ENCODE measurements at regions not wholly inside any gene's neighbourhood (a gene's known extent, or its start where the extent isn't known, plus 50 kb on each side); places are given as distances from the start of the nearest gene placed in this dataset.
"Not testable (repeated sequence)": the region's sequence is repeated elsewhere in the genome, so short reads cannot be mapped to it uniquely, and the experiment has no call there.

DNA sequence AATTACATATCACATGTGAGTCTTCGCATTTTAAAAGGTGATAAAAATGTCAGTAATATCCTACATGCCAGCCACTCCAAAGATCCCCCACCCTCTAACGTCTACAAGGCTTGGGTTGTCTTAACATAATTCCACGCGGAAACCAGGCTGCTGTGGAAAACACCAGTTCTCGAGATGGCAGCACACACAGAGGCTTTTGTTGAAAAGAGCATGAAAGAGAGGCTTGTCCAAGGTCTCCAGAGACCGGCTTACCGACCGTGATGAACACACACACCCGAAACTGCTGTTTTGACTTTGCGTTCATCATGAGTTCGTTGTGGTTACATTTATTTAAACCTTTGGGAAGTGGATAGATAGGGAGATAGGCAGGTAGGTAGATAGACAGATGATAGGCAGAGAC is 87.9 kb downstream of the CRLF2 start:
- TF ChIP-seq, protein P1, sequence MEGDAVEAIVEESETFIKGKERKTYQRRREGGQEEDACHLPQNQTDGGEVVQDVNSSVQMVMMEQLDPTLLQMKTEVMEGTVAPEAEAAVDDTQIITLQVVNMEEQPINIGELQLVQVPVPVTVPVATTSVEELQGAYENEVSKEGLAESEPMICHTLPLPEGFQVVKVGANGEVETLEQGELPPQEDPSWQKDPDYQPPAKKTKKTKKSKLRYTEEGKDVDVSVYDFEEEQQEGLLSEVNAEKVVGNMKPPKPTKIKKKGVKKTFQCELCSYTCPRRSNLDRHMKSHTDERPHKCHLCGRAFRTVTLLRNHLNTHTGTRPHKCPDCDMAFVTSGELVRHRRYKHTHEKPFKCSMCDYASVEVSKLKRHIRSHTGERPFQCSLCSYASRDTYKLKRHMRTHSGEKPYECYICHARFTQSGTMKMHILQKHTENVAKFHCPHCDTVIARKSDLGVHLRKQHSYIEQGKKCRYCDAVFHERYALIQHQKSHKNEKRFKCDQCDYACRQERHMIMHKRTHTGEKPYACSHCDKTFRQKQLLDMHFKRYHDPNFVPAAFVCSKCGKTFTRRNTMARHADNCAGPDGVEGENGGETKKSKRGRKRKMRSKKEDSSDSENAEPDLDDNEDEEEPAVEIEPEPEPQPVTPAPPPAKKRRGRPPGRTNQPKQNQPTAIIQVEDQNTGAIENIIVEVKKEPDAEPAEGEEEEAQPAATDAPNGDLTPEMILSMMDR (IDR thresholded peaks at IDR 0.05; ENCODE audit: low read depth, low read length), result no peak

DNA sequence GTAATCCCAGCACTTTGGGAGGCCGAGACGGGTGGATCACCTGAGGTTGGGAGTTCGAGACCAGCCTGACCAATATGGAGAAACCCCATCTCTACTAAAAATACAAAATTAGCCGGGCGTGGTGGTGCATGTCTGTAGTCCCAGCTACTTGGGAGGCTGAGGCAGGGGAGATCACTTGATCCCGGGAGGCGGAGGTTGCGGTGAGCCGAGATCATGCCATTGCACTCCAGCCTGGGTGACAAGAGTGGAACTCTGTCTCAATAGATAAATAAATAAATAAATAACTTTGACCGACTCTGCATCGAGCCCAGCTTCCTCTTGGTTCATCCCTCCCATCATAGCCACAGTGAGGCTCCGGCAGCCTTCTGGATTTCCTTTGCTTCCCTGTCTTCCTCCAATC is 89.6 kb downstream of the CRLF2 start:
- not testable (repeated sequence) for DNase-seq (ENCODE audit: extremely low read depth, low read depth)

More for the DNA sequence above, 87.9 kb downstream of the CRLF2 start:
- DNase-seq (ENCODE audit: extremely low read depth, low read depth), result no peak

DNA sequence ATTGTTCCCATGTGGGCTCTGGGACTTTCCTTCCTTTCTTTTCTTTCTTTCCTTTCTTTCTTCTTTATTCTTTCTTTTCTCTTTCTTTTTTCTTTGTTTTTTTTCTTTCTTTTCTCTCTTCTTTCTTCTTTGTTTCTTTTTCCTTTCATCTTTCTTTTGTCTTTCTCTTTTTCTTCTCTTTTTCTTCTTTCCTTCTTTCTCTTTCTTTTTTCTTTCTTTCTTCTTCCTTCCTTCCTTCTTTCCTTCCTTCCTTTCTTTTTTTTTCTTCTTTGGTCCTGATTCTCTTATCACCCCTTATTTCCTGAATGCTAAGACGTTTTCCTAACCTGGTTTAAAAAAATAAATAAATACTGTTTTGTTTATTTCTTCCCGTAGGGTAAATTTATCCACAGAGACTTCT is 93.2 kb downstream of the CRLF2 start:
- no peak for DNase-seq (ENCODE audit: extremely low read depth, low read depth)
- TF ChIP-seq, protein P1 (IDR thresholded peaks at IDR 0.05; ENCODE audit: low read depth, low read length), result no peak

DNA sequence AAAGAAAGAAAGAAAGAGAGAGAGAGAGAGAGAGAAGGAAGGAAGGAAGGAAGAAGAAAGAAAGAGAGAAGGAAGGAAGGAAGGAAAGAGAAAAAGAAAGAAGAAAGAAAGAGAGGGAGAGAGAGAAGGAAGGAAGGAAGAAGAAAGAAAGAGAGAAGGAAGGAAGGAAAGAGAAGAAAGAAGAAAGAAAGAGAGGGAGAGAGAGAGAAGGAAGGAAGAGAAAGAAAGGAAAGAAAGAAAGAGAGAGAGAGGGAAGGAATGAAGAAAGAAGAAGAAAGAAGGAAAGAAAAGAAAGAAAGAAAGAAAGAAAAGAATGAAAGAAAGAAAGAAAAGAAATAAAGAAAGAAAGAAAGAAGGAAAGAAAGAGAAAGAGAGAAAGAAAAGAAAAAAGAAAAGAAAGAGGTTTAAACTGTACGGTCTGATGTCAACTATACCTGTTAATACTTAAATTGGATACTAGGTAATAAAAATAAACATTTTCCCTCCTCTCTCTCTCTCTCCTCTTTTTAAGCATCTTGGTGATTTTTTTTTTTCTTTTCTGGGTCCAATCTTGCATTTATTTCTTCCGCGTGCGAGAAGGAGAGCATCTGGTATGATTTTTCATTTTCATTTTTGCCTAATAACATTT is 93.8 kb downstream of the CRLF2 start:
- DNase-seq (ENCODE audit: extremely low read depth, low read depth), result no peak
- TF ChIP-seq, protein P1 (IDR thresholded peaks at IDR 0.05; ENCODE audit: low read depth, low read length), result no peak

DNA sequence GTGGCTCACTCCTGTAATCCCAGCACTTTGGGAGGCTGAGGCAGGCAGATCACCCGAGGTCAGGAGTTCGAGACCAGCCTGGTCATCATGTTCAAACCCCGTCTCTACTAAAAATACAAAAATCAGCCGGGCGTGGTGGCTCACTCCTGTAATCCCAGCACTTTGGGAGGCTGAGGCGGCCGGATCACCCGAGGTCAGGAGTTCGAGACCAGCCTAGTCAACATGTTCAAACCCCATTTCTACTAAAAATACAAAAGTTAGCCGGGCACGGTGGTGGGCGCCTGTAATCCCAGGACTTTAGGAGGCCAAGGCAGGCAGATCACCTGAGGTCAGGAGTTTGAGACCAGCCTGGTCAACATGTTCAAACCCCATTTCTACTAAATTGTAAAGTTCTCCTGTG is 97.0 kb downstream of the CRLF2 start:
- not testable (repeated sequence) for DNase-seq (ENCODE audit: extremely low read depth, low read depth)

DNA sequence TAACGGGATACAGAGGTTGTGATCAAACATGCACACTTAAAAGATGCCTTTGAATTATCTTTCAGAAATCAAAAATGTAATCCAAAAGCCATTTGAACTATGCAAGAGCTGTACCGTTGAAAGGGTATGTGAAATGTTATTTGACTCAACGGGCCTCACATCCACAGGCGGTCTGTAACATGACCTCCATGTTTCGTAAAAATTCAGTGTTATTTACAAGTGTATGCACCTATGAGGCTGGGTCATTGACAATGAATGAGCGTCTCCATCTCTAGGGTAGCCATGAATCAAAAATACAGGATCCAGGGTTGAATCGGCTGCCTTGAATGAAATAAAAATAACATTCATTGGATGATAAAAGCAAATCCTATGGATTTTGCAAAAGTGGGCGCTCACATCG is 100.1 kb downstream of the CRLF2 start:
- no peak for DNase-seq (ENCODE audit: extremely low read depth, low read depth)
- TF ChIP-seq, protein P1 (IDR thresholded peaks at IDR 0.05; ENCODE audit: low read depth, low read length), result no peak

DNA sequence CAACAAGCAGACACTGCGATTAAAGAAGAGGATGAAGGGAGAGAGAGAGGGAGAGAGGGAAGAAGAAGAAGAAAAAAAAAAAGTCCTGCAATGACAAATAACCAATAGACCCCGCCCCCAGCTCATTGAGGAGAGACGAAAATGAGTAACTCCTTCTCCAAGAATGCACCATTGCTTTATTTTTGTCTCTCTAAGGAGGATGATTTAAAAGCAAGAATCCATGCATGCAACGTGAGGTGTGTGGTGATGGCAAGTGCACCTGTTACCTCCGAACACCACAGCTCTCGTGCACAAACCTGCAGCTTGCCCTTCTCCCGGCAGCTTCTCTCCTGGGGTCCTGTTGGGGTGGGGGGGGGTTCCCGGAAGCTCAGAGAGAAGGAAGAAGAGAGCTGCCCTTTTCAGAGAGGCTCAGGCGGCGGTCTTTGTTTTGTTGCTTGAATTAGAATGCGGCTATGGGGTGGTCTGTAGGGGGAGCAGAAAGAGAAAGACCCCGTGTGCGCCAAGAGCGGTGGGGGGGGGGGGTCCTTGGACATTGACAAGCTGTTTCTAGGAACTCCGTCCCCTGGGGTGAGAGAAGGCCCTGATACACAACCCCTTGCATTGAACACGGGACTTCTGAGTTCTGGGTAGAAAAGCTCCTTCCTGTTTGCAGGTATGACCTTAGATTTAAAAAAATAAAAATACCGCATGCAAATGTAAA is 100.7 kb downstream of the CRLF2 start:
- no peak for DNase-seq (ENCODE audit: extremely low read depth, low read depth)
- TF ChIP-seq, protein P1 (IDR thresholded peaks at IDR 0.05; ENCODE audit: low read depth, low read length), result no peak

DNA sequence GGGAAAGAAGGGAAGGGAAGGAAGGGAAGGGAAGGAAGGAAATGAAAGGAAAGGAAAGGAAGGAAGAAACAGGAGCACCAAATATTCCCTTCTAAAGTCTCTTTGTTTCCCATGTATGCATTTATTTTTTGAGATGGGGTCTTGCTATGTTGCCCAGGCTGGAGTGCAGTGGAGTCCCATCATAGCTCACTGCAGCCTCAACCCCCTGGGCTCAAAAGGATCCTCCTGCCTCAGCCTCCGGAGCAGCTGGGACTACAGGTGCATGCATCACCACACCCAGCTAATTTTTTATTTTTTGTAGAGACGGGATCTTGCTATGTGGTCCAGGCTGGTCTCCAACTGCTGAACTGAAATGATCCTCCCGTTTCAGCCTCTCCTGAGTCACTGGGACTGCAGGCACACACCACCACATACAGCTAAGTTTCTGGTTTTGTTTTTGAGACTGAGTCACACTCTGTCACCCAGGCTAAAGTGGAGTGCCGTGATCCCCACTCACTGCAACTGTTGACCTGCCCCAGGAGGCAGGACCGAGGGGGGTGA is 102.8 kb downstream of the CRLF2 start:
- no peak for DNase-seq (ENCODE audit: extremely low read depth, low read depth)

More for the DNA sequence above, 102.8 kb downstream of the CRLF2 start:
- TF ChIP-seq, protein P1 (IDR thresholded peaks at IDR 0.05; ENCODE audit: low read depth, low read length), result no peak

All from AG09319 (cell line).